Endothelial cell of umbilical vein (primary cell): ENCODE measurements at regions not wholly inside any gene's neighbourhood (a gene's known extent, or its start where the extent isn't known, plus 50 kb on each side); places are given as distances from the start of the nearest gene placed in this dataset.

Experiments
- BruUV-seq: library from RNA; stranded (reverse); fragments of 400-500 nt; replicated peaks from 2 replicates; lab custom pipeline; 2021; lab: Mats Ljungman, UMichigan
- CTCF ChIA-PET: fragments of 300-600, 350-600 bp; sonication (Branson Sonifier 250); formaldehyde crosslinking; loops from one replicate; lab custom pipeline; 2021; ENCODE audit warnings: antibody characterized with exemption, inconsistent platforms; lab: Charles Lee
- POLR2A ChIA-PET: fragments of 300-600, 350-600 bp; sonication (Branson Sonifier 250); formaldehyde crosslinking; loops from one replicate; lab custom pipeline; 2021; ENCODE audit warnings: antibody characterized with exemption, inconsistent platforms; lab: Charles Lee
- DNase-seq: peaks from one replicate; pipeline ENCODE4 v3.0.0-alpha.2; 2011; ENCODE audit warnings: low read depth, low spot score
- FAIRE-seq: peaks from 2 replicates; lab custom pipeline; 2011; peaks lifted over from hg19 to GRCh38; lab: Jason Lieb, UNC
- H2AFZ ChIP-seq: 2 replicates; pipeline ENCODE4 v1.6.0; 2012; ENCODE audit warnings: low read depth, low read length, control low read depth, inconsistent platforms
- H3K27ac ChIP-seq: 2 replicates; pipeline ENCODE4 v1.5.1; 2011; ENCODE audit warnings: low read depth, mild to moderate bottlenecking, control low read depth, low read length, moderate library complexity; ENCODE audit not compliant: insufficient read depth
- H3K27me3 ChIP-seq, 2 experiments: 2 replicates each; pipeline versions ENCODE4 v1.6.0 to v1.6.1; 2011; ENCODE audit warnings: low read length in 2 of 2, mixed read lengths in 1 of 2; ENCODE audit not compliant: control insufficient read depth in 2 of 2, insufficient read depth in 2 of 2
- H3K36me3 ChIP-seq, 2 experiments: 2 replicates in 1 of 2; 3 replicates in 1 of 2; pipeline ENCODE4 v1.5.1; 2011; ENCODE audit warnings: low read length in 2 of 2, mild to moderate bottlenecking in 1 of 2, moderate library complexity in 1 of 2; ENCODE audit not compliant: control insufficient read depth in 2 of 2, insufficient read depth in 2 of 2; ENCODE audit errors: extremely low read depth in 1 of 2
- H3K4me1 ChIP-seq: 3 replicates; pipeline ENCODE4 v1.5.1; 2011; ENCODE audit warnings: mild to moderate bottlenecking, low read length; ENCODE audit not compliant: control insufficient read depth, insufficient read depth; ENCODE audit errors: extremely low read depth
- H3K4me2 ChIP-seq: 2 replicates; pipeline ENCODE4 v1.6.1; 2011; ENCODE audit warnings: low read length, control low read depth, mixed read lengths; ENCODE audit not compliant: insufficient read depth
- H3K4me3 ChIP-seq, 3 experiments: fragments of 200-600 bp in 1 of 3; sonication (generic), shearing (Covaris generic) in 1 of 3; replicated peaks in 1 of 3; 2 replicates each; pipeline ENCODE4 v1.5.1; 2011 to 2016; ENCODE audit warnings: control low read depth in 3 of 3, low read length in 3 of 3, mild to moderate bottlenecking in 2 of 3, inconsistent platforms in 1 of 3, low read depth in 1 of 3, moderate library complexity in 1 of 3; ENCODE audit not compliant: insufficient read depth in 1 of 3
- H3K79me2 ChIP-seq: 2 replicates; pipeline ENCODE4 v1.6.0; 2012; ENCODE audit warnings: low read length, inconsistent platforms; ENCODE audit not compliant: control insufficient read depth, insufficient read depth
- H3K9ac ChIP-seq: replicated peaks from 2 replicates; pipeline ENCODE3; 2011; ENCODE audit warnings: low read length, control low read depth; ENCODE audit not compliant: insufficient read depth; ENCODE audit errors: extremely low read depth
- H3K9me1 ChIP-seq: replicated peaks from 3 replicates; pipeline ENCODE4 v1.6.0; 2011; ENCODE audit warnings: mild to moderate bottlenecking, low read length; ENCODE audit not compliant: control insufficient read depth, insufficient read depth; ENCODE audit errors: extremely low read depth
- H3K9me3 ChIP-seq: replicated peaks from 2 replicates; pipeline ENCODE4 v1.5.1; 2012; ENCODE audit warnings: low read length, inconsistent platforms; ENCODE audit not compliant: control insufficient read depth, insufficient read depth
- H4K20me1 ChIP-seq: replicated peaks from 2 replicates; pipeline ENCODE3; 2011; ENCODE audit warnings: mild to moderate bottlenecking, low read length; ENCODE audit not compliant: control insufficient read depth, insufficient read depth; ENCODE audit errors: extremely low read depth
- CTCF ChIP-seq, 2 donors: IDR thresholded peaks; 1 replicate in 1 of 2; 2 replicates in 1 of 2; pipeline ENCODE4 v1.5.1; 2011; ENCODE audit warnings: low read length in 2 of 2, mild to moderate bottlenecking in 2 of 2, moderate library complexity in 2 of 2, control low read depth in 1 of 2, inconsistent platforms in 1 of 2, low read depth in 1 of 2; ENCODE audit not compliant: insufficient read depth in 1 of 2; ENCODE audit errors: extremely low read depth in 1 of 2
- EZH2 ChIP-seq: IDR thresholded peaks from 2 replicates; pipeline ENCODE4 v1.6.1; 2012; ENCODE audit warnings: borderline replicate concordance, low read depth, mild to moderate bottlenecking, moderate library complexity, low read length, inconsistent platforms; ENCODE audit not compliant: severe bottlenecking
- FOS ChIP-seq: IDR thresholded peaks from 2 replicates; pipeline ENCODE4 v1.6.1; 2011; ENCODE audit warnings: mild to moderate bottlenecking, low read length, moderate library complexity, borderline replicate concordance; ENCODE audit not compliant: insufficient read depth
- GATA2 ChIP-seq: IDR thresholded peaks from 2 replicates; pipeline ENCODE4 v1.7.0; 2011; ENCODE audit warnings: low read depth, mild to moderate bottlenecking, moderate library complexity, mixed read lengths, low read length; ENCODE audit not compliant: insufficient read length, insufficient read depth
- JUN ChIP-seq: IDR thresholded peaks from 2 replicates; pipeline ENCODE4 v1.6.1; 2011; ENCODE audit warnings: borderline replicate concordance, low read depth; ENCODE audit not compliant: insufficient read length, insufficient read depth
- MAX ChIP-seq: IDR thresholded peaks from 2 replicates; pipeline ENCODE4 v1.6.1; 2011; ENCODE audit not compliant: insufficient read depth, insufficient read length
- MYC ChIP-seq: IDR thresholded peaks from one replicate; pipeline ENCODE4 v1.6.1; 2011; ENCODE audit warnings: mild to moderate bottlenecking, low read depth, low read length
- POLR2A ChIP-seq: IDR thresholded peaks from 2 replicates; pipeline ENCODE4 v1.6.1; 2012; ENCODE audit warnings: low read depth, mild to moderate bottlenecking, control low read depth, low read length
- POLR2AphosphoS5 ChIP-seq: IDR thresholded peaks from 2 replicates; pipeline ENCODE4 v1.6.1; 2012; ENCODE audit warnings: low read depth, mild to moderate bottlenecking, control low read depth, low read length, moderate library complexity; ENCODE audit not compliant: insufficient read depth
- dilution Hi-C: fragments of 300-500 bp; cut with MboI; formaldehyde crosslinking; loops from one replicate; pipeline ENCODE4 v1.15.0; 2019; ENCODE audit warnings: low sequenced_read_pairs; ENCODE audit not compliant: extremely low pct_ligation_motif_present
- intact Hi-C: fragments of 100-400 bp; cut with micrococcal nuclease; formaldehyde crosslinking; loops from one replicate; pipeline ENCODE4 v1.10.0; 2022

- FAIRE-seq (no peak), DNase-seq (no peak)
- no TSS peak for BruUV-seq
- H3K9me1 ChIP-seq, result no peaks in the 10 kb centered on the region
- dilution Hi-C loops (no loop called here), intact Hi-C loops (no loop called here)
- peaks cover 9% of the 10 kb centered on the region for H3K79me2 ChIP-seq
- POLR2A ChIA-PET, result no interaction called here
- H3K27me3 ChIP-seq, result no peaks in the 10 kb centered on the region
- TF ChIP-seq GATA2 (no peak), POLR2A (no peak), JUN (no peak), MAX (no peak), POLR2AphosphoS5 (no peak), EZH2 (no peak), CTCF (IDR thresholded peaks at IDR 0.05; ENCODE audit: extremely low read depth in 1 of 2, insufficient read depth in 1 of 2, low read depth in 1 of 2, low read length in 2 of 2) (no peak), MYC (no peak), FOS (no peak)
- H4K20me1 ChIP-seq, result no peaks in the 10 kb centered on the region
- no peak overlapping the region for H3K4me3 ChIP-seq
- H3K9me3 ChIP-seq, result no peaks in the 10 kb centered on the region
- no peak overlapping the region for H3K27ac ChIP-seq
- no peak overlapping the region for H3K4me2 ChIP-seq
- H3K36me3 ChIP-seq, result peaks cover 0 to 12% of the 10 kb centered on the region in 2 experiments
- H3K4me1 ChIP-seq, result no peaks in the 10 kb centered on the region
- CTCF ChIA-PET, result interaction anchor here (2.1 kb wide), 1 partner anchor 8 kb away, joined by 5 read pairs; no protein-coding TSS in a partner anchor
- H3K9ac ChIP-seq, result no peak overlapping the region
- H2AFZ ChIP-seq, result no peak overlapping the region
These were observed 339.9 kb downstream of the SEC14L1 start for GRCh38 chr17:77480509-77481215.
